ENCODE measurements at regions not wholly inside any gene's neighbourhood (a gene's known extent, or its start where the extent isn't known, plus 50 kb on each side); places are given as distances from the start of the nearest gene placed in this dataset.

DNA sequence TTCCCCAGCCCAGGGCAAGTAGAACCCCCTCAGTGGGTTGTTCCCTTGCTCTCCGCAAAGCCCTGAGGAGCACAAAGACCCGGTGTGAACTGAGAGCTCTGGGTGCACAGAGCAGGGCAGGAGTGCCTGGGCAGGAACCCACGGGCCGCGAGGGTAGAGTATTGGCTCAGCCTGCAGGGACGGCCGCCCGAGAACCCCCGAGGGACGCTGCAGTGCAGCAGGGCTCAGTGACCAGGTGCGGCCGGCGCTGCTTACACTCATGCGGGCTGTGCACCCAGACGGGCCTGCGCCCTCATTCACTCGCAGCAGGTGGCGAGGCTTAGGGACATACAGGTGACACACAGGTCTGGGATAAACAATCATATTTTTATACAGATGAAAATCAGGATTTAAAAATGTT is 51.9 kb upstream of the PDE10A start:
- TF ChIP-seq, protein P1, sequence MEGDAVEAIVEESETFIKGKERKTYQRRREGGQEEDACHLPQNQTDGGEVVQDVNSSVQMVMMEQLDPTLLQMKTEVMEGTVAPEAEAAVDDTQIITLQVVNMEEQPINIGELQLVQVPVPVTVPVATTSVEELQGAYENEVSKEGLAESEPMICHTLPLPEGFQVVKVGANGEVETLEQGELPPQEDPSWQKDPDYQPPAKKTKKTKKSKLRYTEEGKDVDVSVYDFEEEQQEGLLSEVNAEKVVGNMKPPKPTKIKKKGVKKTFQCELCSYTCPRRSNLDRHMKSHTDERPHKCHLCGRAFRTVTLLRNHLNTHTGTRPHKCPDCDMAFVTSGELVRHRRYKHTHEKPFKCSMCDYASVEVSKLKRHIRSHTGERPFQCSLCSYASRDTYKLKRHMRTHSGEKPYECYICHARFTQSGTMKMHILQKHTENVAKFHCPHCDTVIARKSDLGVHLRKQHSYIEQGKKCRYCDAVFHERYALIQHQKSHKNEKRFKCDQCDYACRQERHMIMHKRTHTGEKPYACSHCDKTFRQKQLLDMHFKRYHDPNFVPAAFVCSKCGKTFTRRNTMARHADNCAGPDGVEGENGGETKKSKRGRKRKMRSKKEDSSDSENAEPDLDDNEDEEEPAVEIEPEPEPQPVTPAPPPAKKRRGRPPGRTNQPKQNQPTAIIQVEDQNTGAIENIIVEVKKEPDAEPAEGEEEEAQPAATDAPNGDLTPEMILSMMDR (IDR thresholded peaks at IDR 0.05; ENCODE audit: borderline replicate concordance), result no peak
- Histone ChIP-seq H3K4me3 (no peak overlapping the region), H3K4me1 (peaks cover 10% of the 10 kb centered on the region), H3K27me3 (ENCODE audit: low read depth) (peaks cover 13% of the 10 kb centered on the region), H3K36me3 (no peaks in the 10 kb centered on the region), H3K27ac (replicated peaks) (no peak overlapping the region), H3K9me3 (replicated peaks) (no peaks in the 10 kb centered on the region)
- intact Hi-C loops (cut with micrococcal nuclease), result no loop called here
- no peak for DNase-seq

DNA sequence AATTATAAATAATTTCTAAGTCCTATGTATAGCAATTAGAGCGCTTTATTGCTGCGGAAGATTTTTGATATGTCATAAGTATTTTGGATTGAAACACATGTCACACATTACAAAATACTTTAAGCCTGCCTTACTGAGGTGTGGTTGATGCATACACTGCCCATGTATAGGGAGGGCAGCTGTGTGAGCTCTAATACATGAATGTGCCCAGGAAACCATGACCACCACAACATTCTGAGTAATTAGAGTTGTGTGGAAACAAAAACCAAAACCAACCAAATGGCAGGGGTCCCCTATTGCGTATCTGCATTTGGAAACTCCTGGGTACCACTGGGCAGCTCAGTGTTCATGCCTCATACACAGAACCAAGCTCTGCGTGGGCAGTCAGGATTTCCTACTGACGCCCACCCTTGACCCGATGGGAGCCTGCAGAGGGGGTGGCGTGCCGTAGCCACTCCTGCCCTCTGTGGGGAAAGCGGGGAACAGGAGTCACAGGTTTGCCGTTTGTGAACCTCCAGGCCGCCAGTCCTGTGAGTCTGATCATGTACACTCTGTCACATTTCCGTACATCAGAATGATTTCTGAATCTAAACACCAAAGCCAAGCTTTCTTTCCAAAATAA is 50.9 kb upstream of the PDE10A start:
- no peaks in the 10 kb centered on the region for H3K9me3 ChIP-seq (replicated peaks)
- H3K27me3 ChIP-seq (ENCODE audit: low read depth), result peaks cover 9% of the 10 kb centered on the region
- intact Hi-C loops (cut with micrococcal nuclease), result no loop called here
- no peak for DNase-seq
- H3K4me1 ChIP-seq, result peaks cover 10% of the 10 kb centered on the region
- TF ChIP-seq, protein P1 (IDR thresholded peaks at IDR 0.05; ENCODE audit: borderline replicate concordance), result no peak
- H3K27ac ChIP-seq (replicated peaks), result no peak overlapping the region
- H3K4me3 ChIP-seq, result no peak overlapping the region
- no peaks in the 10 kb centered on the region for H3K36me3 ChIP-seq

All from left ventricle myocardium inferior (tissue), 1 donor.